GM19035 (cell line): ENCODE measurements at regions not wholly inside any gene's neighbourhood (a gene's known extent, or its start where the extent isn't known, plus 50 kb on each side); places are given as distances from the start of the nearest gene placed in this dataset.

Source experiments
- ATAC-seq: cut with Tn5 transposase; IDR thresholded peaks from one replicate; pipeline ENCODE4 v1.9.1; 2021; ENCODE audit not compliant: unreplicated experiment

- no peak for ATAC-seq
These were observed 510.5 kb upstream of the AKR1E2 start for GRCh38 chr10:4315551-4315950.

GRCh38 chr10:4313051-4313450 is 513.0 kb upstream of the AKR1E2 start:
- no peak for ATAC-seq

GRCh38 chr10:4312051-4312835 is 513.8 kb upstream of the AKR1E2 start:
- ATAC-seq: no peak

GRCh38 chr10:4310172-4310571 is 515.8 kb upstream of the AKR1E2 start:
- ATAC-seq: no peak

DNA sequence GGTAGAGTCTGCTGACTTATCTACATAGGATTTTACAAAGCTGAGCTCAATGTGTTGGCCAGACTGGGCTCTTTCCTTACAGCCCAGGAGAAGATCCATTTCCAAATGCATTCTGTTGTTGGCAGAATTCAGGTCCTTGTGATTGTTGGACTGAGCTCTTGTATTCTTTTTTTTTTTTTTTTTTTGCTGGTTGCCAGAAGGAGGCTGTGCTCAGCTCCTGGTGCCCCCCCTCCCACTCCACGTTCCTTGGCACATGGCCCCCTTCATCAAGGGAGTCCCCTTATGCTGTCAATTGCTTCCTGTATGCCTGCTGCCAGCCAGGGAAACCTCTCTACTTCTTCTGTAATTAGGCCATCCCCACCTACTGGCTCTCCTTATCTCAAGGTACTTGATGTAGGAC is 518.1 kb upstream of the AKR1E2 start:
- no peak for ATAC-seq

GRCh38 chr10:4306871-4307270 is 519.1 kb upstream of the AKR1E2 start:
- ATAC-seq: no peak

DNA sequence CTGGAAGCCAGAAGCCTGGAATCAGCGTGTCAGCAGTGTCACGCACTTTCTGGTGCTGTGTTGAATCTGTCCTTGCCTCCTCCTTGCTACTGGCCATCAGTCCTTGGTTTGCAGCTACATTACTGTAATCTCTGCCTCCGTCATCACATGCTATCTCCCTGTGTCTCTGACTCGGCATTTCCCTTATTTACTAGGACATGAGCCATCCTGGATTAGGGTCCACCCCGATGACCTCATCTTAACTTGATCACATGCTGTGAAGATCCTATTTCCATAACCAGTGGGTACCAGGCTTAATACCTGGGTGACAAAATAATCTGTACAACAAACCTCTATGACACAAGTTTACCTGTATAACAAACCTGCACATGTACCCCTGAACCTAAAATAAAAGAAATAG is 518.0 kb upstream of the KLF6 start:
- ATAC-seq: no peak

DNA sequence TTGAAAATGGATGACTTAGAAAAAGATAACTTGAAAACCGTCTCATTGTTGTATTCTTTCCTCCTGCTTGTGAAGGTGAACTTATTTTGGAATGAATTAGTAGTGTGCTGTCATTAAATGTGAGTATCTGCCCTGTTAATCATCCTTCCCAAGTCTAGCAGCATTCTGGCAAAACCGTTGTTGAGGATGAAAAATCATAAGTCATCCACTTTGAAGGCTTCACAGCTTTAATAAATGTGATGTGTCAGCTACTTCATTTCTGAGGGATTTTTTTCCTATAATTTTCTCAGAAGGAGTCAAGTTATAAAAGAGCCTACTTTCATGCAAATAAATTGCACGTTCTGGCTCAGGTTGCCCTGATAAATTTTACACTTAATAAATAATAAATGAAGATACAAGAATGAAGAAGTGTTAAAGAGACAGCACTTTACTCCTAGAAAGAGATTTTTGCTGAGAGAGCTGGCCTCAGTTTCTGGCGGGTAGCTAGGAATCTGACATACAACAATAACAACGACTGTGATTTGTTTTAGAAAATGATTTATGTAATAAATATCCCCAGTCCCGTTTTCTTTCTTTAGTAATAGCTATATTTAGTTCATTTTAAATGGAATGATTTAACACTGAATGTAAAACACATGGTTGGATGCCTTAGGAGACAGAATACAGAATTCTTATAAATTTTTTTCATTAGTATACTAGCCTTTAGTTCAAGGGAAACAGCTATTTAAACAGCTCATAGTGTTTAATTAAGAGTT is 516.5 kb upstream of the KLF6 start:
- ATAC-seq: no peak

DNA sequence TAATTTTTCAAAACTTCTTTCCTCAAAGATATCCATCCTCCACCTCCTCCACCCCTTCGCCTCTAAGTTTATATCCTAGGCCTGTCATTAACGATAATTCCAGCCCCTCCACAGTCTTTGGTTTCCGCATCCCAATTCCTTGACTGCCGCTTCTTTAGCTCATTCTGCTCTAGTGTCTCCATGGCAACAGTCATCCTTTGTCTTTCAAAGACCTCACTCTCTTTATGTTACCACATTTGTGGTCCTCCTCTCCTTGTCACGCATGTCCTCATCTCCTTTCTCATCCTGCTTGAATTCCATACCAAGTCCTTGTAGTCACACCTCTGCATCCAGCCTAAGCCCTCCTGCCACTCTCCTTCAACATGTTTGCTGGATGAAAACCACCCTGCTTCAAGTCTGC is 511.2 kb upstream of the KLF6 start:
- no peak for ATAC-seq

DNA sequence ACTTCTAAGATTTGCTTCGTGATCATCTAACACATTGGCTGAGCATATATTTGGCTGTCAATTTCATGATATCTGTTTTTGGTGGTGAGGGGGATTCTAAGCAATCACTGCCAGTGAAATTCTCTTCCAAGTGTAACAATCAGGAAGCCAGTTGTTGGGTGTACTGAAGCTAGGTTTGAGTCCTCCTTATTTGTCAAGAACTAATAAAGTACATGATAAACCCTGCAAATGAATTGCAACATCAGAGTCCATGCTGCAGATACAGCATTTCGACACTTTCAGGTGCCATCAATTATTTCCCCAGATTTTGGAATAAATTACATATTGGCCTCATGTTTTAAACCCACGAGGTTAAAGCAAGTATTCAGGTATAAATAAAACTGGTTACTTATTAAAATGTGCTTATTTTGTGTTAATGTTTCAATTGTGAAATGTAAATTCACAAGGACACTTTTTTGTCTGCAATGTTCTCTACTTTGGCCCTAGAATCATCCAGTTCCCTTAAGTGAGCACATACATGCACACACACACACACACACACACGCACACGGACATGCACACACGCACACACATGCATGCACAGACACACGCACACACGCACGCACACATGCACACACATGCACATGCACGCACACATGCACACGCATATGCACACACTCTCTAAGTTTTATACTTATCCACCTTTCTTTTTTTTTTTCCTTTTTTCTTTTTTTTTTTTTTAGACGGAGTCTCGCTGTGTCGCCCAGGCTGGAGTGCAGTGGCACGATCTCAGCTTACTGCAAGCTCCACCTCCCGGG is 510.2 kb upstream of the KLF6 start:
- ATAC-seq: no peak

DNA sequence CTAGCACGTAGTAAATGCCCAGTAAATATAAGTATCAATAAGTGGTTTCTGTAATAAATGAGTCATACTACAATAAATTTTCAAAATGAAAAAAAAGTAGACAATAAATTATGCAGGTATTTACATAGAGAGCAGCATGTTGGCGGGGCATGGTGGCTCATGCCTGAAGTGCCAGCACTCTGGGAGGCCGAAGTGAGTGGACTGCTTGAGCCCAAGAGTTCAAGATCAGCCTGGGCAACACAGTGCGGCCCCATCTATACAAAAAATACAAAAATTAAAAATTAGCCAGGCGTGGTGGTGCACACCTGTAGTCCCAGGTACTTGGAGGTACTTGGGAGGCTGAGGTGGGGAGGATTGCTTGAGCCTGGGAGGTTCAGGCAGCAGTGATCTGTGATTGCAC is 509.3 kb upstream of the KLF6 start:
- no peak for ATAC-seq

DNA sequence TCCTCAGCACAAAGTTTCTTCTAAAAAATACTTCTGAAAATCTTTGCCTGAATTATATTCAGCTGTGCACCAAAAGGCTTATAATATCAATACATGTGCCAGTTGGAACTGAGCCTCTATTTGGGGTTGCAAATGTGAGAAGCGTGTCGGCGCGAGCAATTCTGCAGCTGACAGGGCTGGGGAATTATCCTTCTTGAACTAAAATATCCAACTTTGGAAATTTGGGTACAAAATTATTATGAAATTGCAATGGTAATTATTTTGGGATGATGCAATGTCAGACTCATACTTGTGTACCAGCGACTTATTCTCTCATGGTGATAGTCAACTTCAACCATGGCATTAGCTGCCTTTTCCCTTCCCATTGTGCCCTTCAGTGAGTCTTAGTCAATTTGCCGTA is 507.0 kb upstream of the KLF6 start:
- no peak for ATAC-seq

DNA sequence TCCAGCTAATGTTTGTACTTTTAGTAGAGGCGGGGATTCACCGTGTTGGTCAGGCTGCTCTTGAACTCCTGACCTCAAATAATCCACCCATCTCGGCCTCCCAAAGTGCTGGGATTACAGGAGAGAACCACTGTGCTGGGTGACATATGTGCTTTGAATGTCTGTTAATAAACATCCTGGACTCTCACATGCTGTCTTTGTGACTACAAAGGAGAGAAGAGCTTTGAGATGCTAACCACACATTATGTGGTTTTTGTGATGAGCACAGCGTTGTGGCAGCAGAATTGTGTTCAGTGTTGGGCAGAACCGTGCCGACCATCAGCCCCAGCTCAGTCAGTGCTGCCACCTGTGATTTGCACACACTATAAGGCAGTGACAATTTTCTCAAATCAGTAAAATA is 500.1 kb upstream of the KLF6 start:
- ATAC-seq: no peak

DNA sequence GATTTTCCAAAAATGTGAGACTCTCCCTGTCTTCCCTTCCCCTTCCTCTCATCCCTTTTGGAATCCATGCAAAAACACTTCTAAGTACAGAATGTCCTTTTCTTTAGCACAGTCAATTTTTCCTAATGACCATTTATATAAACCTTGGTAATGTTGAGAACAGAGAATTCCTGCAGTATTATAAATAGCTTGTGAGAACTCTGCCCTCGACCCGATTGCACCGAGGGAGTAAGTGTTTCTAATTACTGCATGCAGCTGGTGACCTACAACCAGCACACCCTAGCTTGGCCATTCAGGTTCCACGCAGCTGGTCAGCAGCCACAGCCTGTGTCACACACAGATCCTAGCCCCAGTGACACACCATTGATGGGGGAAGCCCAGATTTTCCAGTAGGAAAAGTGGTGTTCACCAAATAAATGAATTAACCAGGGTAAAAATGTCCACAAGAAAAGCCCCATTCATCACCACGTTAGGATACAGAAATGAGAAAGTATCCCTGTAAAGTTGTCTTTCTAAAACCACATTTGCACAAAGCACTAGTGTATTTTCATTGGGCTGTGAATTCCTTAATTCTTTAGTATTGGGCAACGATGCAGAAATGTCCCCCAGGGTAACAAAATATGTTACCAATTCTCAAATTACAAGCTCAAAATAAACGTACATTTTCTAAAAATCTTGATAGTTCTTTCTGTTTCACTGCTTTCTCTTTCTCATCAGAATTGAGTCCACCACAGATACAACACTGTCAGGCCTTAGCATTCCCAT is 499.0 kb upstream of the KLF6 start:
- ATAC-seq: no peak

DNA sequence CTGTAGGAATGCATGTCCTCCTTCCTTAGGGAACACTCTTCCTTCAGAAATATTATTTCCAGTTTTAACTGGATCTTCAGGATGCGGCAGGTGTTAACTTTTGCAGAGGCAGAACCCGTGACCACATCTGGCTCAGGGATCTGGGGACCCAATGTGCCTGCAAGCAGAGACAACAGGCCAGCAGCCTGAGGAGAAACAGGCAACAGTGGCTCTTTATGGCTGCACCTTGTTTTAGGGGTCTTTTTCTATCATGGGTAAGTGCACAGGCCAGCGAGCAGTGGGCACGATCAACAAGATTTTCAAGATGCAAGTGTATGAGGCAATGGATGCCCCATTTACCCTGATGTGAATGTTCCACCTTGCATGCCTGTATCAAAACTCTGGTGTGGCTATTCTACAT is 497.5 kb upstream of the KLF6 start:
- ATAC-seq: no peak

GRCh38 chr10:4281190-4281825 is 496.3 kb upstream of the KLF6 start:
- no peak for ATAC-seq

DNA sequence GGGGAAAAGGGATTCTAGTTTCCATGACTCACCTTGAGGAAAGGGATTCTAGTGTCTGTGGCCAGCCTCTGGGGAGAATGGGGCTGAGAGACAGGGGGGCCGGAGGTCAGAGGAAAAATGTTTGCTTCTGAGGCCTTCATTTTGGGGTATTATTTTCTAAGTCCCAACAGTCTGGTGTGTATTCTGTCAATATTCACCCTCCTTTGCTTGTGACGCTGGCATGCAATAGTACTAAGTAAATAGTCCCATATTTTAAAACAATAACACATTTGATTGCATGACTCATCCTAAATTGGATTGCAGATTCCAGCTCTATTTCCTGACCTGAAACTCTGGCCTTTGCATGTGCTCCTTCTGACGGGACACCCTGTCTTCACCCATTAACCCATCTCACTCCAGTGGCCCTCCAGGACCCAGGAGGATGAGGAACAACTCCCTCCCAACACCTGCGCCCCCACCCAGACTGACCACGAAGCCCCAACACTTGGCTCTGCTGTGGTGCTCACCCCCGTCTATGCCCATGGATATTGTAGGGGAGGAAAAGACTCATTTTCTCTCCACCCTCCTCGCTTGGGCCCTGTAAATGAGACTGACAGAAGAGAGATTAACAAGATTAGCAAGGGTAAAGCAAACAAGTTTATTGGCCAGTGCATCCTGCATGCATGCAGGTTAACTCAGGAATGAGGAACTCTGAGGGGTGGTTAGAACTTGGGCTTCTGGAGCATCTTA is 495.6 kb upstream of the KLF6 start:
- no peak for ATAC-seq

DNA sequence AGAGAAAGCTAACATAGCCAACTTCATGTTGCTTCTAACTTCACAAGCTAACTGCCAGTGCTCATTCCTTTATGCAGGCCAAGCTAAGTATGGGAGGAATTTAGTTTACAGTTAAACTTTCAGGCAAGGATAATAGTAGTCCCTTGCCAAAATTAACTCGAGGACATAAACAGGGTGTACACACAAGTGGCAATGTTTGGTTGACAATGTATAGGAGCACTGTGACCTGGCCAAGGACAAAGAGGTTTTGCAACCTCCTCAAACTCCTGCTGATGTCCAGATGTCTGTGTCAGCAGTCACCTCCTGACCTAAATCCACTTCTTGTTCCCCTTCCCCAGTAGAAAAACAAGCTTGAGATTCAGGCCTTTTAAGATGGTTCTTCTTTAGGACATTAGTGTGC is 494.6 kb upstream of the KLF6 start:
- ATAC-seq: no peak

DNA sequence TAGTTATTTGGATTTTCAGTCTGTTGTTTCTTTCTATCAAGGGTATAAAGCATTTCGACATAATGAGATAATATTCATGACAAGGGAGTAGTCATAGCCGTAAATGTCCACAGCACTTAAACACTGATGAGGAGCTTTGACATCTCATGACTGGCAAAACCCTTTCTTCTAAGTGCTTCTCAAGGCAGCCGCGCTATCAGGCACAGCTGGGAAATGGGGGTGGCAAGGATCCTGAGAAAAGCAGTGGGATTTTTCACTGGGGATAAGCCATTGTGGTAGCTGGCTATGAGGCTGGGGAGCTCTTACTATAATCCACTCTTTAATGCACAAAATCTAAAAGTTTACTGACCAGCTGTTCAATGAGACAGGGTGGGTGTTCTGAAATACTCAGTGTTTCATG is 493.2 kb upstream of the KLF6 start:
- ATAC-seq: no peak

DNA sequence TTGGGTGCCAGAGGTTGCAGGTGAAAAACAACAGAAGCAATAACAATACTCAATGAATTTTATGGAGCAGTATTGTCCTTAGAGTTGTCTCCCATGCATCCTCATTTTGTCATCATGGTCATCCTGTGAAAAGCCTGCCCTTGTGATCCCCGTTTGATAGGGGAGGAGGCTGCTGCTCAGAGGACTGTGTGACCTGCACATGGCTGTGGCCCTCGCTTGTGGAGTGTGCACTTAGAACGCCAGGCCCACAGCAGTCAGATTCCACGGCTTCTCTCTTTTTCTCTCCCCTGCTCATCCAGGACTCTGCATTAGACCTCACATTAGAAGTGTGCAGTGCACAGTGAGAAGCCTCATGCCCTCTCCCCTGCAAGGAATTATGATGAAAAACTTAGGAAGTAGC is 491.1 kb upstream of the KLF6 start:
- no peak for ATAC-seq
